ENCODE measurements at regions not wholly inside any gene's neighbourhood (a gene's known extent, or its start where the extent isn't known, plus 50 kb on each side); places are given as distances from the start of the nearest gene placed in this dataset.

GRCh38 chr2:199589306-199589705 is 131.6 kb upstream of the SATB2 start:
- H3K9ac ChIP-seq (replicated peaks; ENCODE audit: extremely low read depth, insufficient read depth, low read length): no peak overlapping the region
- no peaks in the 10 kb centered on the region for H3K79me2 ChIP-seq (ENCODE audit: control insufficient read depth, insufficient read depth, low read length)
- no peak overlapping the region for H3K27ac ChIP-seq (ENCODE audit: insufficient read depth, low read depth, low read length)
- no peaks in the 10 kb centered on the region for H4K20me1 ChIP-seq (replicated peaks; ENCODE audit: control insufficient read depth, extremely low read depth, insufficient read depth, low read length)
- FAIRE-seq (no peak), DNase-seq (ENCODE audit: low read depth, low spot score) (no peak)
- H3K9me1 ChIP-seq (replicated peaks; ENCODE audit: control insufficient read depth, extremely low read depth, insufficient read depth, low read length): no peaks in the 10 kb centered on the region
- no peak overlapping the region for H3K4me2 ChIP-seq (ENCODE audit: insufficient read depth, low read length)
- no peak for TF ChIP-seq CTCF (IDR thresholded peaks at IDR 0.05; ENCODE audit: extremely low read depth in 1 of 2, insufficient read depth in 1 of 2, low read depth in 1 of 2, low read length in 2 of 2)
- no peak for TF ChIP-seq POLR2AphosphoS5 (IDR thresholded peaks at IDR 0.05; ENCODE audit: insufficient read depth, low read depth, low read length)
- no peak for TF ChIP-seq JUN (IDR thresholded peaks at IDR 0.05; ENCODE audit: borderline replicate concordance, insufficient read depth, insufficient read length, low read depth)
- no peak for TF ChIP-seq MAX (IDR thresholded peaks at IDR 0.05; ENCODE audit: insufficient read depth, insufficient read length)
- TF ChIP-seq FOS (IDR thresholded peaks at IDR 0.05; ENCODE audit: borderline replicate concordance, insufficient read depth, low read length): no peak
- no peak for TF ChIP-seq POLR2A (IDR thresholded peaks at IDR 0.05; ENCODE audit: low read depth, low read length)
- no peak for TF ChIP-seq GATA2 (IDR thresholded peaks at IDR 0.05; ENCODE audit: insufficient read depth, insufficient read length, low read depth, low read length)
- H3K27me3 ChIP-seq (ENCODE audit: control insufficient read depth in 2 of 2, insufficient read depth in 2 of 2, low read length in 2 of 2): no peaks in the 10 kb centered on the region
- H3K4me1 ChIP-seq (ENCODE audit: control insufficient read depth, extremely low read depth, insufficient read depth, low read length): no peaks in the 10 kb centered on the region
- intact Hi-C loops (cut with micrococcal nuclease): no loop called here
- BruUV-seq (replicated peaks): no TSS peak
- dilution Hi-C loops (cut with MboI; ENCODE audit: extremely low pct_ligation_motif_present, low sequenced_read_pairs): no loop called here
- no peak overlapping the region for H2AFZ ChIP-seq (ENCODE audit: low read depth, low read length)
- no peaks in the 10 kb centered on the region for H3K9me3 ChIP-seq (replicated peaks; ENCODE audit: control insufficient read depth, insufficient read depth, low read length)
- ChIA-PET POLR2A (no interaction called here), CTCF (interaction anchor here (1.5 kb wide), 1 partner anchor 8 kb away, joined by 3 read pairs; no protein-coding TSS in a partner anchor)
- no peak overlapping the region for H3K4me3 ChIP-seq (replicated peaks in 1 of 3; ENCODE audit: insufficient read depth in 1 of 3, low read depth in 1 of 3, low read length in 3 of 3)
- no peaks in the 10 kb centered on the region for H3K36me3 ChIP-seq (ENCODE audit: control insufficient read depth in 2 of 2, extremely low read depth in 1 of 2, insufficient read depth in 2 of 2, low read length in 2 of 2)

All from endothelial cell of umbilical vein (primary cell).